ENCODE measurements at regions not wholly inside any gene's neighbourhood (a gene's known extent, or its start where the extent isn't known, plus 50 kb on each side); places are given as distances from the start of the nearest gene placed in this dataset.

GRCh38 chr6:53730767-53731166, 64.0 kb upstream of the LRRC1 start:
- TF ChIP-seq CTCF (IDR thresholded peaks at IDR 0.05; ENCODE audit: borderline replicate concordance, extremely low read depth, low read length, poor library complexity, severe bottlenecking) (no peak), EZH2 (IDR thresholded peaks at IDR 0.05; ENCODE audit: borderline replicate concordance, low read depth, low read length, severe bottlenecking) (no peak)

GRCh38 chr6:53728570-53729194, 63.1 kb upstream of the KLHL31 start:
- 0 out of 2 replicates have a peak overlapping the region, but pooled peaks have one; percentile 18 for H3K27ac ChIP-seq (ENCODE audit: low read length)
- no peaks in the 10 kb centered on the region for H3K9me3 ChIP-seq (ENCODE audit: insufficient read depth, low read length, severe bottlenecking)
- no peak overlapping the region for H3K9ac ChIP-seq (ENCODE audit: low read depth, low read length)
- peaks cover 50% of the 10 kb centered on the region for H3K4me1 ChIP-seq (ENCODE audit: insufficient read depth, low read length)
- H4K20me1 ChIP-seq (ENCODE audit: insufficient read depth, low read length) = no peaks in the 10 kb centered on the region
- H3K4me2 ChIP-seq (ENCODE audit: insufficient read depth, low read length) = peak overlapping the region; percentile 38; the same call in 1 of the 2 replicates
- TF ChIP-seq CTCF (IDR thresholded peaks at IDR 0.05; ENCODE audit: borderline replicate concordance, extremely low read depth, low read length, poor library complexity, severe bottlenecking) = peak; percentile 87
- TF ChIP-seq EZH2 (IDR thresholded peaks at IDR 0.05; ENCODE audit: borderline replicate concordance, low read depth, low read length, severe bottlenecking) = no peak
- no peak overlapping the region for H3K4me3 ChIP-seq (ENCODE audit: low read depth in 1 of 2, low read length in 2 of 2)
- H3K79me2 ChIP-seq (ENCODE audit: insufficient read depth, low read length) = no peaks in the 10 kb centered on the region
- ATAC-seq (ENCODE audit: insufficient read depth, low read depth) (peak; percentile 62), DNase-seq (peak; percentile 73)
- no peaks in the 10 kb centered on the region for H3K27me3 ChIP-seq (ENCODE audit: insufficient read depth, low read length, poor library complexity)
- no peaks in the 10 kb centered on the region for H3K36me3 ChIP-seq (ENCODE audit: insufficient read depth, low read length)
- peak overlapping the region; percentile 33 for H2AFZ ChIP-seq (ENCODE audit: low read depth, low read length)

More at GRCh38 chr6:53730767-53731166, 64.0 kb upstream of the LRRC1 start:
- no peak overlapping the region for H3K4me2 ChIP-seq (ENCODE audit: insufficient read depth, low read length)
- no peaks in the 10 kb centered on the region for H3K79me2 ChIP-seq (ENCODE audit: insufficient read depth, low read length)
- peak overlapping the region; percentile 36 for H3K27ac ChIP-seq (ENCODE audit: low read length)
- no peak overlapping the region for H3K4me3 ChIP-seq (ENCODE audit: low read depth in 1 of 2, low read length in 2 of 2)
- H3K36me3 ChIP-seq (ENCODE audit: insufficient read depth, low read length) = no peaks in the 10 kb centered on the region
- no peaks in the 10 kb centered on the region for H3K27me3 ChIP-seq (ENCODE audit: insufficient read depth, low read length, poor library complexity)
- no peaks in the 10 kb centered on the region for H4K20me1 ChIP-seq (ENCODE audit: insufficient read depth, low read length)
- H2AFZ ChIP-seq (ENCODE audit: low read depth, low read length) = no peak overlapping the region
- no peak overlapping the region for H3K9ac ChIP-seq (ENCODE audit: low read depth, low read length)
- no peak for ATAC-seq (ENCODE audit: insufficient read depth, low read depth)
- H3K9me3 ChIP-seq (ENCODE audit: insufficient read depth, low read length, severe bottlenecking) = no peaks in the 10 kb centered on the region
- no peak for DNase-seq
- H3K4me1 ChIP-seq (ENCODE audit: insufficient read depth, low read length) = peaks cover 67% of the 10 kb centered on the region

GRCh38 chr6:53727748-53728147, 62.2 kb upstream of the KLHL31 start:
- Histone ChIP-seq H3K27ac (ENCODE audit: low read length) (no peak overlapping the region), H4K20me1 (ENCODE audit: insufficient read depth, low read length) (no peaks in the 10 kb centered on the region), H3K27me3 (ENCODE audit: insufficient read depth, low read length, poor library complexity) (no peaks in the 10 kb centered on the region), H3K4me2 (ENCODE audit: insufficient read depth, low read length) (no peak overlapping the region), H3K9ac (ENCODE audit: low read depth, low read length) (no peak overlapping the region), H2AFZ (ENCODE audit: low read depth, low read length) (no peak overlapping the region), H3K4me1 (ENCODE audit: insufficient read depth, low read length) (peaks cover 40% of the 10 kb centered on the region), H3K79me2 (ENCODE audit: insufficient read depth, low read length) (no peaks in the 10 kb centered on the region), H3K9me3 (ENCODE audit: insufficient read depth, low read length, severe bottlenecking) (no peaks in the 10 kb centered on the region), H3K36me3 (ENCODE audit: insufficient read depth, low read length) (no peaks in the 10 kb centered on the region), H3K4me3 (ENCODE audit: low read depth in 1 of 2, low read length in 2 of 2) (no peak overlapping the region)
- ATAC-seq (ENCODE audit: insufficient read depth, low read depth) (no peak), DNase-seq (no peak)
- TF ChIP-seq EZH2 (IDR thresholded peaks at IDR 0.05; ENCODE audit: borderline replicate concordance, low read depth, low read length, severe bottlenecking) (no peak), CTCF (IDR thresholded peaks at IDR 0.05; ENCODE audit: borderline replicate concordance, extremely low read depth, low read length, poor library complexity, severe bottlenecking) (no peak)
